AG04449 (cell line): ENCODE measurements at regions not wholly inside any gene's neighbourhood (a gene's known extent, or its start where the extent isn't known, plus 50 kb on each side); places are given as distances from the start of the nearest gene placed in this dataset.

Source experiments
- CTCF ChIA-PET: fragments of 350-600 bp; formaldehyde crosslinking; extraction: SDS; loops from one replicate; lab custom pipeline; 2021; ENCODE audit warnings: antibody characterized with exemption; lab: Yijun Ruan, JAX
- POLR2A ChIA-PET: fragments of 400-600, 350-600 bp; formaldehyde crosslinking; extraction: SDS; loops from one replicate; lab custom pipeline; 2020; ENCODE audit warnings: antibody characterized with exemption, inconsistent platforms; lab: Yijun Ruan, JAX
- DNase-seq: peaks from one replicate; pipeline ENCODE4 v3.0.0-alpha.2; 2010; ENCODE audit warnings: low read depth, low spot score
- H3K4me3 ChIP-seq: 2 replicates; pipeline ENCODE4 v1.5.1; 2011; ENCODE audit warnings: low read depth, mild to moderate bottlenecking, control low read depth, low read length
- CTCF ChIP-seq: IDR thresholded peaks from one replicate; pipeline ENCODE4 v1.5.1; 2011; ENCODE audit warnings: mild to moderate bottlenecking, moderate library complexity, low read length, control low read depth, inconsistent platforms; ENCODE audit not compliant: insufficient read depth; ENCODE audit errors: missing control alignments

GRCh38 chr4:132958457-132959263 lies 190.4 kb upstream of the PCDH10 start:
- ChIA-PET POLR2A (no interaction called here), CTCF (no interaction called here)
- H3K4me3 ChIP-seq: no peak overlapping the region
- no peak for TF ChIP-seq CTCF
- no peak for DNase-seq

GRCh38 chr4:132981611-132982010 lies 167.5 kb upstream of the PCDH10 start:
- TF ChIP-seq CTCF: no peak
- POLR2A ChIA-PET: no interaction called here
- H3K4me3 ChIP-seq: no peak overlapping the region
- DNase-seq: no peak
- CTCF ChIA-PET: no interaction called here

DNA sequence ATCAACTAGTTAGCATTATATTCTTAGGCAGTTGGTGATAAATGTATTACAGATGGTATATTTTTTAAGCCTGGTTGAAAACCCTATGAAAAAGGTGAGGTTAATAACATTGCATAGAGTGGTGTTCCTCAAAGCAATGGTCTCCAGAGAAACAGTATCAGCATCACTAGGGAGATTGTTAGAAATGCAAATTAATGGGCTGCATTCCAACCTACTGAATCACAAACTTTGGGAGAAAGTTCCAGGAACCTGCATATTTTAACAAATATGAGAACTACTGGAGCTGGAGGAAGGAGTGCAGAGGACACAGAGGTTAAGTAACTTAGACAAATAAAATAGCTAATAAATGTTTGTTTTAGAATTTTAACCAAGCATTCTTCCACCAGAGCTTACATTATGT lies 166.9 kb upstream of the PCDH10 start:
- CTCF ChIA-PET: no interaction called here
- POLR2A ChIA-PET: no interaction called here
- no peak for DNase-seq
- no peak overlapping the region for H3K4me3 ChIP-seq
- TF ChIP-seq CTCF: no peak

GRCh38 chr4:132991111-132991510 lies 158.0 kb upstream of the PCDH10 start:
- CTCF ChIA-PET: no interaction called here
- DNase-seq: no peak
- POLR2A ChIA-PET: no interaction called here
- TF ChIP-seq CTCF: no peak
- no peak overlapping the region for H3K4me3 ChIP-seq

DNA sequence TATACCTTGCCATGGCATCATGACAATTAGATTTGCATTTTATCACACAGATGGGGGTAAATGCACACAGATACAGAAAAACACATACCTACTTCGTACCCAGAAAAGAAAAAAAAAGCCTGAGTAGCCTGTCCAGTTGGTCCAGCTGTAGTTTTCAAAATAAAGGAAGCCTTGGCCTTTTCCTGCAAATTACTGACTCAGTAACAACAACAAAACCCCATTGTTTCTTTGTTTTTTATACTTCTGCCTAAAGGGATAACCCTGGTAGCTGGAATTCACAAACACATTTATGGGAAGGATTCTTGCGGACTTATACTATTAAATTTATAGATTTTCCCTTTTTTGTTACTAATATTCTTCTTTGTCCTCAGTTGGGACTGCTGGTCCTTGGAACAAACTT lies 156.4 kb upstream of the PCDH10 start:
- CTCF ChIA-PET: no interaction called here
- H3K4me3 ChIP-seq: no peak overlapping the region
- no peak for DNase-seq
- TF ChIP-seq CTCF: no peak
- POLR2A ChIA-PET: no interaction called here

DNA sequence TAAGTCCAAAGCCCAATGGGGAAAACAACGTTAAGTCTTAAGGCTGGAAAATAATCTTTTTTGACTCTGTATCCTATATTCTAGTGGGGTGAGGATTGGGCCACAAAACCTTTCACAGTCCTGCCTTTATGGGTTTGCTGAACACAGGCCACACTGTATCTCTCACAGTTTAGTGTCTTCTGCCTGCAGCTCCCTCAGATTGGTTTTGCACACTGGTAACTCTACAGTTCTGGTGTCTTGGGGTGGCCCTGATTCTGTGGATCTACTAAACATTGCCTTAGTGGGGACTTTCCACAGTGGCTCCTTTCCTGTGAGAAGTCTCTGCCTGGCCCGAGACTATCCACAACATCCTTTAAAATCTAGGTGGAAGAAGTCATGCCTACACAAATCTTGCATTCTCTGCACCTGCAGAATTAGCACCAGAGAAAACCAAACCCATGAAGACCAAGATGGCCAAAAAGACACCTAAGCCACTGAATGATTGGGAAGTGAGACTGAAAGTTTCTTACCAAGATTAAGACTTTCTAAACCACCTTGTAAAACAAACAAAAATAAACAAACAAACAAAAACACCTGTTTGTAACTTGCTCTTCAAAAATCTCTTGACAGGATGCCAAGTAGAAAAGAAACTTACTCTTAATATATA lies 150.4 kb upstream of the PCDH10 start:
- ChIA-PET CTCF (no interaction called here), POLR2A (no interaction called here)
- no peak overlapping the region for H3K4me3 ChIP-seq
- no peak for TF ChIP-seq CTCF
- DNase-seq: no peak
